ENCODE measurements at regions not wholly inside any gene's neighbourhood (a gene's known extent, or its start where the extent isn't known, plus 50 kb on each side); places are given as distances from the start of the nearest gene placed in this dataset.

DNA sequence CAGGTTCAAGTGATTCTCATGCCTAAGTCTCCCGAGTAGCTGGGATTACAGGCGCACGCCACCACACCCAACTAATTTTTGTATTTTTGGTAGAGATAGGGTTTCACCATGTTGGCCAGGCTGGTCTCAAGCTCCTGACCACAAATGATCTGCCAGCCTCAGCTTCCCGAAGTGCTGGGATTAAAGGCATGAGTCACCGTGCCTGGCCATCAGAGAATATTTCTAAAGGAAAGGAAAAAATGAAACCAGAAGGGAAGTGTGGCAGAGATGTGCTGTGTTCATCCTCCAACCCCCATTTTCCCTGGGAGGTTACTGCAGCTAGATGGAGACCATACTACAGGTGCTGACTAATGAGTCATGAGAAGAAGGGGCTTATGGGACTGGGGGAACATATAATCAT, 964.1 kb downstream of the TTLL7 start:
- no peak for DNase-seq (ENCODE audit: low read depth in 2 of 2)

DNA sequence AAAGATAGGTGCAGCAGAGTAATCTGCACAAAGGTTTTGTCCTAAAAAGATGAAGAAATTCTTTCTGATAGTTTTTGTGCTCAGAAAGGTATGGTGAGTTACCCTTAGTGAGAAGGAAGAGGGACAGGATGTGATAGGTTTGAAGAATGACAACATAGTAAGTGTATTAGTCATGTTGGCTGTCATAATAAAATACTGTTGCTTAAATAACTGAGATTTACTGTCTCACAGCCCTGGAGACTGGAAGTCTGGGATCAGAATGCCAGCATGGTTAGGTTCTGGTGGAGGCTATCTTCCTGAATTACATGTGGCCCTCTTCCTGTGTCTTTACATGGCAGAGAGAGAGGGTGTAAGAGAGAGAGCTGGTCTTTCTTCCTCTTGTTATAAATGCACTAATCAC, 965.2 kb downstream of the TTLL7 start:
- DNase-seq (ENCODE audit: low read depth in 2 of 2): no peak

DNA sequence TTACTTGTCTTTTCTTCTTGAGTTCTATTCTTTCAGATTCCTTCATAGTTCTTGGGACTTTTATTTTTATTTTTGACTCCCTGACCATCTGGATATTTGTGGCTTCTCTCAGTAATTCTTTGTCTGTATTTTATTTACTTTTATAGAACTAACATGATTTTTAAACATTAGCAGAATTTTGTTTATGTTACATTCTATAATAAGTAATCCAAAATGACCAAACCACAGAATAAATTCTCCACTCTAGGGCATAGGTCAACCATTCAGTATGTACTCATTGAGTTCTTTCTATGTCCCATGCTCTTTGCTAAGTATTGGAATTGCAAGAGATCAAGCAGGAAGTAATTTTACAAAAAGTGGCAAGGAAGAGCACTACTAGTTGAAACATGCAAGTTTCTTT, 969.0 kb downstream of the TTLL7 start:
- no peak for DNase-seq (ENCODE audit: low read depth in 2 of 2)

DNA sequence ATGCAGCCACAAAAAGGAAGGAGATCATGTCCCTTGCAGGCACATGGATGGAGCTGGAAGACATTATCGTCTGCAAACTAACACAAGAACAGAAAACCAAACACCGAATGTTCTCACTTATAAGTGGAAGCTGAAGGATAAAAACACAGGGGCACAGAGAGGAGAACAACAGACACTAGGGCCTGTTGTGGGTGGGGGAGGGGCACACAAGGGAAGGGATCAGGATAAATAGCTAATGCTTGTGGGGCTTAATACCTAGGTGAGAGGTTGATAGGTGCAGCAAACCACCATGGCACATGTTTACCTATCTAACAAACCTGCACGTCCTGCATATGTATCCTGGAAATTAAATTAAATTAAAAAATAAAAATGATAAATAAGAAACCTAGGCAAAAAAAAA, 969.9 kb downstream of the TTLL7 start:
- DNase-seq (ENCODE audit: low read depth in 2 of 2): no peak

DNA sequence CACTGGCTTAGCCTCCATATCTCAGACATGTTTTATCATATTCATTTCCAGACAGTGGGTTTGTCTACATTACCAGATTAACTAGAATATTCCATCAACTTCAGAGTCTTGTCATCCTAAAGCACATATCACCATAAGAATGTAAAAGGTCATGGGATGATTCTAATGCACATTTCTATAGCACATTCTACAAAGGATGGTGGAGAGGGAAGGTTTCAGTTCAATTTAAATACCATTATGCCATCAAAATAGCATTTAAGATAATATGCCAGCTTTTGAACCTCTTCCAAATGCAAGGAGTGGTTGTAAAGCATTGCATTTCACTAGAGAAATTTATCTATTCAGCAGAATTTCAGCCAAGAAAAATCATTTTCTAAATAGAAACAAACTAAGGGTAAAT, 970.5 kb downstream of the TTLL7 start:
- DNase-seq (ENCODE audit: low read depth in 2 of 2): no peak

DNA sequence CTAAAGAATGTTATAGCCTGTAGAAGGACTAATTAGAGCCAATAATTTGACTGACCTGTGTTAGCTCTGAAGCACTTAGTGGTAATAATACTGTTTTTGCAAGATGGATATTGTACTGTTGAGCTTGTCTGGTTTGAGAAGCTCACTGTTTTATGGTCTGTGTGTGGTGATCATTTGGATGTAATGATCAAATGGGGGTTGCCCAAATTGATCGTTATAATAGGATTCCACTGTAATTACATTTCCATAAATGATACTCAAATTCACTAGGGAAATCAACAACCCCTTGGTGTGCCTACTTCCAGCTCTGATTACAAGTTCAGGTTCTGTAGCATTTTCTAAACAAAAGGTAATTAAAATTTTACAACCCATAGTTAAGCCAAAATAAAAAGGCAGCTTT, 971.4 kb downstream of the TTLL7 start:
- DNase-seq (ENCODE audit: low read depth in 2 of 2): no peak

DNA sequence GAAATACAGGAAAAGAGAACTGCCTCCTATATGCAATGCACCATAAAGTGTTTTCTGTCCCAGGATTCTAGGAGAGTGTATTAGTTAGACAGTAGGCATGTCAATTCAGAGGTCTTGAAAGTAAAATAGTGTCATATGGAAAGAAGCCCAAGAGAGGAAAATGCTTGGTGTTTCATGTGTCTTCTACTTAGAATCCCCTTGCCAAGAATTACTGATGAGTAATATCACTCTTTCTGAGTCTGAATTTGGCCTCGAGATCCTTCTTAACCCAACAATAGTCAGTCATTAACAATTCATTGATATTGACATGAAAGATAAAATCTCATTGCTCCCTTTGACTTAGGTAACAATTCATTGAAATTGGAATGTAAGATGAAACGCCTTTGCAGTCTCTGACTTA, 972.2 kb downstream of the TTLL7 start:
- DNase-seq (ENCODE audit: low read depth in 2 of 2): no peak

DNA sequence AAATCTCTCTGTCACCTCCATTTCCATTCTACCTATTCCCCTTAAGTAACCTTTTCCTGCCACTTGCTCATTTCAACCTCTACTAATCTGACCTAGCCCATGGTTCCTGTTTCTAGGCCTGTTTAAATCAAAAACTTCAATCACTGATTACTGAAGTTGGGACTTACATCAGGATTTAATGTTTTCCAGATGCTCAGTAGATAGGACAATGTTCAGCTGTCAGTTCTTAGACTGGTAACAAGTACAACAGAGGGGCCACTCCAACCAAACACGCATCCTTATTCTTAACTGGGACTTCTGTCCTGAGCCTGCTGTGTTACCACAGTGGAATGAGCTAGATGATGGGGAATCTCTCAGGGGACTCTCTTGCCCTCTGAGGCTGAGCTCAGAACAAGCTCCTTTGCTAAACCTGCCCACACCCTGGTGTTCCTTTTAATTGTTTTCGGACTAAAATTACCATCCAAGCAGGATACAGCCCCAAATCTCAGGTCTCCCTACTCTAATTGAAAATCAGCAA, 974.6 kb downstream of the TTLL7 start:
- no peak for DNase-seq (ENCODE audit: low read depth in 2 of 2)

DNA sequence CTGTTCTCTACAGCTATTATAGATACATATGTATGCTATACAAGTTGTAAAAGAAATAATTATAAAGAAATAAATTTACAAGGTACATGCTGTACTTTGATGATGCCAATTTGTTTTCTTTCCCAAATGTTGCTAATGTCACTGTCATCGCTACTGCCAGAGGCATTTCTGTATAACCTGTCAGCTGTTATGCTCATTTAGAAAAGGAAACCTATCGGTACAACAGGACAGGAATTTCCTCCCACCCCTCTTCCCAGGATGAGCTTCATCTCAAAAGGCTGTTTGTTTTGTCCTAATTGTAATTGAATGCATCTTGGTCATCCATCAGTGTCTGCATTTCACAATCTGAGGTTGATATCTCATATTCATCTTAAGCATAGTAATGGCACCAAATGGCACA, 975.7 kb downstream of the TTLL7 start:
- no peak for DNase-seq (ENCODE audit: low read depth in 2 of 2)

DNA sequence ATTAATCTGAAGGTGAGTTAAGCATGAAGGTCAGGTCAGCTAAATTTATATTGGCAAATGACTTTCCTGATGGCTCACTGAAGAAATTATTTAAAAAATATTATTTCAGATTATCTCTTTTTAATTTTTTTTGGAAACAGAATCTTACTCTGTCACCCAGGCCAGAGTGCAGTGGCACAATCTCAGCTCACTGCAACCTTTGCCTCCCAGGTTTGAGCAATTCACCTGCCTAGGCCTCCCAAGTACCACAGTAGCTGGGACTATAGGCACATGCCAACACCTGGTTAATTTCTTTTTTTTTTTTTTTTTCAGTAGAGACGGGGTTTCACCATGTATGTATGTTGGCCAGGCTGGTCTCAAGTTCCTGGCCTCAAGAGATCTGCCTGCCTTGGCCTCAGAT, 976.7 kb downstream of the TTLL7 start:
- no peak for DNase-seq (ENCODE audit: low read depth in 2 of 2)

DNA sequence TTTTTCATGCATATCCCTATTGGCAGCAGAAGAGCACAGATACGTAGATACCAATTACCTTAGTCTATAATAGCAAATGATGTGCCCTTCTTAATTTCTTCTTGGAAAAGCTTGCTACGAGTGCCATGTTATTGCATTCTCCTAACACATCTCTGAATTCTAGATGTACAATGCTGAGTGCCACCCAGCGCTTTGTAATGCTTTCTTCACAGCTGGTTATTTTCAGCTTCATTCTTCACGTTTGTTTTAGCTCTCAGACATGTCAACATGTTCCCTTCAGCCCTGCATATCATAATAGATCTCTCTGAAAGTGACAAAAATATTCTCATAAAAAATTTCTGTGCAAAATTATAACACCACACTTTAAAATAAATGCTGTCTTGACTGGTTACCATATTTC, 981.2 kb downstream of the TTLL7 start:
- no peak for DNase-seq (ENCODE audit: low read depth in 2 of 2)

DNA sequence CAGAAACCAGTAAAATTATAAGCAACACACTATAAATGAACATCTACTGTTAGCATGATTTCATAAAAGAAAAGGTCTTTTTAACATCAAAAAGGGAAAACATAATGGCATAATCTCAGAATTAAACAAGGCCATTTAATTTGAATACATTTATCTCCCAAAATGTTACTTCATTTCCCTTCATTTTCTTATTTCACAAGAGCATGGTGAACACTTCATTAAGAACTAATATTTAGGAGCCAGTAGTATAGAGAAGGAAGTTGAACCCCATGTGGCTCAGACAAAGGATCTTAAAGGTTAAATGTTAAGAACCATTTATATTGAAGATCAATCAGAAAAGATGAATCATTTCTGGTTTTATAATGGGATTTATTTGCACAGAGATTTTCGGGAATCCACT, 981.7 kb downstream of the TTLL7 start:
- DNase-seq (ENCODE audit: low read depth in 2 of 2): no peak

DNA sequence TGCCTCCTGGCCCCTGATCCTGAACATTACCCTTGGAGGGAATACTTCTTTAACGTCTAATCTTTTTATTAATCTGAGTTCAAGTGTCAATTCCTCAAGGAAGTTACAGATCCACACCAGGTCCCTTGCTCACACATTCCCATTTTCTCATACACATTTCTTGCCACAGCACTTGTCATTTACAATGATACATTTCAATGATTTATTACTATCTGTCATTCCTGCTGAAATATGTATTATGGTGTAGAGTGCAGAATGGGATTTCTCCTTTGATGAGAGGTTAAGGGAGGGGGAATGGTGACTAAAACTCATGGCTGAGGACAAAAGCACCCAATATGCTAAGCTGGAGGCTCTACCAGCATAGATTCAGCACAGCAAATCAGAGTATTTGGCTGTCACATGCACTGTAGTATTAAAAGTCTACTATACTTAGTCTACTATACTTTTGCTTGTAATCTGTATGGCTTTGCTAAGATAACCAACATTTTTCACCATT, 982.5 kb downstream of the TTLL7 start:
- no peak for DNase-seq (ENCODE audit: low read depth in 2 of 2)

DNA sequence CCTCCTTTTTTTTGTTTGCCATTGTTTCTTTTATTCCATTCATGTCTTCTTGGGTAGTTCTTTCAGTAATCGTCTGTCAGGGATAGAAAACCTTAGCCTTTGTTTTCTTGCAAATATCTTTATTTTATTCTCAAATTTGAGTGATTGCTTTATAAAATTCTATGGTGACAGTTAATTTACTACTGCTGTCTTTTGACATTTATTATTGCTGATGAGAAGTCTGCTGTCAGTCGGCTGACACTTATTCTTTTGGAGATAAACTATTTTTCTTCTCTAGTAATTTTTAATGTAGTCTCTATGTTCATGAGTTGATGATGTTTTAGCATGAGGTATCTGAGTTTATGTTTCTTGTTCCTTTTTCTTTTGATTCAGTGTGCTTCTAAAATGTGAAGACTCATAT, 983.8 kb downstream of the TTLL7 start:
- DNase-seq (ENCODE audit: low read depth in 2 of 2): no peak

DNA sequence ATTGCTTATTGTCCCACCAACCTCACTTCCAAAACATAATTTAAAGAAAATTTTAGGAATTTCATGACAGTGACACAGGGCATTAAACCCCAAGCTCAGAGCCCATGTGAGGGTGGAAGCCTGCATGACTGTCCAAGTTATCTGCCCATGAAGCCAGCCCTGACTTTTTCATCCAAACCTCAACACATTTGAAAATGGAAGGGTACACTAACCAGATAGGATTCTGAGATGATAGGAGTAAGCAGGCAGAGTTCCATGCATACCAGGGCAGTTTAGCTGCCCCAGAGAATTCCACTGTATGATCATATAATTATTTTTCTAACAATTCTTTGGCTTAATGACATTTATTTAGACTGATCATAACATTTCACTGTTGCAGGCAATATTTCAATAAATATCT, 986.0 kb downstream of the TTLL7 start:
- DNase-seq (ENCODE audit: low read depth in 2 of 2): no peak

DNA sequence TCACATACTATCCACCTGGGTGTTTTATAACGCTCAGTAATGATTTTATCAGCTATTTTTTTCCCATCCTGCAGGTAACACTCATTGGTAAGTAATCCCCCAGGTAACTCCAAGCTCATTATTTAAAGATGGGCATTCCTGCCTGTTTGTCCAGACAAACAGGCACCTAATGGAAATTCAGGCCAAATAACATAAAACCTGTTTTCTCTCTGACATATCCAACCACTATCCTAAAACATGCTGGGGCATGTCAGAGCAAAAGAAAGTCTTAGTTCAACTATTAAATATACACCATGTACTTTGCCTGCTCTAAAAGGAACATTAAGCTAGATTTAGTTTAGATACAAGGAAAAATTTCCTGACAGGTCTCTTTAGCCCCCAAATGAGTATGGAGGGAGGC, 987.7 kb downstream of the TTLL7 start:
- no peak for DNase-seq (ENCODE audit: low read depth in 2 of 2)

DNA sequence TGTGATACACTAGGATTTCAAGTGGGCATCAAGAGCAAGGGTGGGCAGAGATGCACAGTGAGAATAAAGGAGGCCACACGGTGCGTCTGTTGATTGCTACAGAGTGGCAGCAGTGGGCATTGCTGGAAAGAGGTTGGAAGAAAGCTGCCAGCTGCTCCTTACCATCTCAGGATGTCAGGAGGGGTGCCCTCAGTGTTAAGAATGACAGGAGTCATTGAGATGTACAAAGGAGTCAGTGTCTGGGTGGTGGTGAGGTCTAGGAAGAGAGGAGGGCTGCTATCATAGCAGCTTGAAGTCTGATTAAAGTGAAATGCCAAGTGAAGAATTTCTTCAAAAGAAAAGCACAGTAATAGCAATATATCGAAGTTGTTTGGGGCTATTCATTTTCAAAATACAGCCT, 992.7 kb downstream of the TTLL7 start:
- no peak for DNase-seq (ENCODE audit: low read depth in 2 of 2)

DNA sequence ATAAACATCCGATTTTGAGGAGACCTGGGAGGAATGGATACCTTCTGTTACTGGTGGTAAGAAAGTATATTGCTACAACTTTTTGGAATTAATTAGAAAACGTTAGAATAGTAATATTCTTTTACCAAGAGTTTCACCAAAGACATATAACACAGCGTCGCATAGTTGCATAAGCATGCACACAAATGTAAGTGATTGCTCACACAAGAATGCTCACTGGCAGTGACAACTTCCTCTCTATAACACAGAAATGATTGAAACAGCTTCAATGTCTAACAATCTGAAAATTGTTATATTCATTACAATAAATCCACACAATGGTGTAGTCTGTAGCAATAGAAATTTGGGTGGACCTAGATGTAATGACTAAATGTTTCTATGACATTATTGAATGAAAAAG, 998.6 kb downstream of the TTLL7 start:
- no peak for DNase-seq (ENCODE audit: low read depth in 2 of 2)

DNA sequence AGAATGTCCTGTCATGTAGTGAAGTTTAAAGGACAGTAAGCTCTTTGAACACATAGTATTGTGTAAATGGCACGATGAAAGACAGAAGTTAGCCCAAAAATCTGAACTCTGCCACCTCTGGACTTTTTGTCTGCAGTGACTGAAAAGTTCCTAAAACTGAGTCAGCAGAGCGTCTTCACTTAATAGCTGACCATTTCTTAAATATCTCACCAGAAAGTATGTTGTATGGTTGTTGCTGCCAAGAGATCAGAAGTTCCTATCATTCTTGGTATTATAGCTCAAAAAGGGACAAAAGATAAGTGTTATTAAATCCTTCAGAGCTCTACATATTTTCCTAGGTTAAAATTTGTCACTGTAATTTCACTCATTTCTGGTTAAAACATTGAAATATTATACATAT, 1003.0 kb downstream of the TTLL7 start:
- no peak for DNase-seq (ENCODE audit: low read depth in 2 of 2)

DNA sequence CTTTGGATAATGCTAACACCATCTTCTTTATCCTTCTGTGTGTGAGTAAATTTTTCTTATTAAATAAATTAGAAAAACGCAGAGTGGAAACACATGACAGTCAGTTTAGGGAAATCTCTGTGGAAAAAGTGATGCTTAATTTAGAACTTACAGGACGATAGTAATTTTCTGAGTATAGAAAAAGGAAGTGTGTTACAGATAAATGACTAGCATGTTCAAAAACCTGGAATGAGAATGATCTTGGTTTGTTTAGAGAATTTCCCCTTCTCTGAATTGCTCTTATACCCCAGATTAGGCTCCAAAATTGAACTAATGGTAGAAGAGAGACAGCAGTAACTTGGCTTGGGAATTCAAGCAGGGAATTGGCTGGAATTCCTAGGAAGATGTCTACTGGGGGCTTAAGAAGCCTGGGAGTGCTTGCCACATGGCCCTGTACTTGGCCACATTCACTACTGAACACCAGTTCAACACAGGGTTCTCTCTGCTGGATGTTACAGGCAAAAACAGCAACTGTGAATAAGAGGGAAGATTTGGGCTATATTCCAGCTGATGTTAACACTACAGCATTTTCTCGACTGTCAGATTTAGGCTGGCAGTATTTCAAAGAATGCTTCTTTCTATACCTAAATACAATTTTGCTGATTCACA, 1004.2 kb downstream of the TTLL7 start:
- no peak for DNase-seq (ENCODE audit: low read depth in 2 of 2)

DNA sequence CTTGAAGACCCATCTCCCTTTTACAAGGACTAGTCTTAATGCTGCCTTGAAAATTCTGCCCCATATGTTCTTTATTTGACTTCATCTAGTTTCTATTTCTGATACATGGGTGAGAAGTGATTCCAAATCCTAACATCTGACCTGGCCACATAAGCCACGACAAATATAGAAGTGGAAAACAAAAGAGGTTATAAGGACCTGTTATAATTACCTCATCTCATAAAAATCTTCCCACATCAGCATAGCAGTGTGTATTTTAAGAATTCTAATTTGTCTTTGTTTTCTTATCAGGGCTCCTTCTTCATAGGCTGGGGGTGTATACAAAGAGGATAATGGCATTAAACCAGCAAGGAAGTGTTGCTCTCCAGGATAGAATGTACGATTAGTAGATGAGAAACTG, 1007.4 kb downstream of the TTLL7 start:
- DNase-seq (ENCODE audit: low read depth in 2 of 2): no peak

DNA sequence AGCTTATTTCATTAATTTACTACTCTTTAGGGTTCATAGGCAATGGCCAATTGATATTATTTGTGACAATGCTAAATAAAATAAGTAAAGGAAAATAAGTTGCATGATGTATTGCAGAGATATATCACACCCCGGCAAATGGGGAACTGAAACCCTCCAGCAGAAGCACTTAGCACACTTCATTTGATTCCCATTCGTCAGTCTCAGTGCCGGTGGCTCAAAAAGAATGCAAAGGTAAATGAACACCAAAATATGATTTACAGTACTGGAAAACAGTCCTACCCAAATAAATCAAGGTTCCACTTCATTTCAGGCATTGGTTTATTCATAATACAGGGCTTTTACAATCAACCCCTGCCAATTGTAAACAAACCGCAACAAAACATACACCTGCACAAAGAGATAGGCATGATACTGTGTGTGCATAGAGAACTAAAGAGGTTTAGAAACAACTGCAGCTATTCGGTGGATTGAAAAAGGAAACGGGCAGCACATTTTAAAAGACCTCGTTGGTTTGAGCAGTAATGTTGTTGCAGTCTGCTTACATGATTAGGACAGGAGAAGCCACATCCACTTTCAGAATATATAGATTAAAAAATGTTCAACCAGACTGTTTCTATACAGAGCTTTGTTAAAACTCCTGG, 1019.2 kb downstream of the TTLL7 start:
- no peak for DNase-seq (ENCODE audit: low read depth in 2 of 2)

All from lung microvascular endothelial cell (primary cell).